ENCODE measurements at regions not wholly inside any gene's neighbourhood (a gene's known extent, or its start where the extent isn't known, plus 50 kb on each side); places are given as distances from the start of the nearest gene placed in this dataset.

GRCh38 chr4:166230841-166231240 lies 357.8 kb downstream of the TLL1 start:
- TF ChIP-seq GABPA (IDR thresholded peaks at IDR 0.05; ENCODE audit: low read depth), result no peak
- TF ChIP-seq CTCF (IDR thresholded peaks at IDR 0.05; ENCODE audit: insufficient read depth, low read length), result no peak
- TF ChIP-seq POLR2AphosphoS5 (IDR thresholded peaks at IDR 0.05; ENCODE audit: low read depth), result no peak

Data from HL-60 (cell line).